ENCODE measurements at regions not wholly inside any gene's neighbourhood (a gene's known extent, or its start where the extent isn't known, plus 50 kb on each side); places are given as distances from the start of the nearest gene placed in this dataset.

GRCh38 chr4:97116511-97116910, 1026.8 kb downstream of the STPG2 start:
- Histone ChIP-seq H3K36me3 (ENCODE audit: control insufficient read depth in 2 of 3, insufficient read depth in 3 of 3, low read length in 3 of 3) (no peaks in the 10 kb centered on the region), H3K9me3 (ENCODE audit: control insufficient read depth in 2 of 3, low read length in 3 of 3) (no peaks in the 10 kb centered on the region), H3K4me1 (ENCODE audit: control insufficient read depth in 2 of 2, insufficient read depth in 2 of 2, low read length in 2 of 2) (no peaks in the 10 kb centered on the region), H3K4me3 (ENCODE audit: low read length) (no peak overlapping the region), H3K27me3 (ENCODE audit: control insufficient read depth in 2 of 2, insufficient read depth in 2 of 2, low read length in 2 of 2) (no peaks in the 10 kb centered on the region), H3K27ac (ENCODE audit: low read depth, low read length) (no peak overlapping the region)
- Mint-ChIP-seq H3K27ac (no peak overlapping the region), H3K9me3 (peaks cover 0 to 19% (median 5%) of the 10 kb centered on the region in 11 donors), H3K4me1 (no peaks in the 10 kb centered on the region), H3K27me3 (peaks cover 0 to 4% (median 0%) of the 10 kb centered on the region in 5 donors), H3K36me3 (no peaks in the 10 kb centered on the region), H3K4me3 (no peak overlapping the region)
- no peak for DNase-seq
- ChIA-PET CTCF (no interaction called here), POLR2A (no interaction called here)
- intact Hi-C loops (cut with micrococcal nuclease), result no loop called here
- no peak for ATAC-seq

- H3K4me3 Mint-ChIP-seq, result no peak overlapping the region
- peaks cover 0 to 4% (median 0%) of the 10 kb centered on the region in 5 donors for H3K27me3 Mint-ChIP-seq
- H3K4me1 ChIP-seq (ENCODE audit: control insufficient read depth in 2 of 2, insufficient read depth in 2 of 2, low read length in 2 of 2), result no peaks in the 10 kb centered on the region
- H3K4me3 ChIP-seq (ENCODE audit: low read length), result no peak overlapping the region
- H3K27me3 ChIP-seq (ENCODE audit: control insufficient read depth in 2 of 2, insufficient read depth in 2 of 2, low read length in 2 of 2), result no peaks in the 10 kb centered on the region
- H3K27ac ChIP-seq (ENCODE audit: low read depth, low read length), result no peak overlapping the region
- peaks cover 0 to 29% (median 6%) of the 10 kb centered on the region in 11 donors for H3K9me3 Mint-ChIP-seq
- ChIA-PET CTCF (no interaction called here), POLR2A (no interaction called here)
- no peaks in the 10 kb centered on the region for H3K9me3 ChIP-seq (ENCODE audit: control insufficient read depth in 2 of 3, low read length in 3 of 3)
- intact Hi-C loops (cut with micrococcal nuclease), result no loop called here
- H3K4me1 Mint-ChIP-seq, result no peaks in the 10 kb centered on the region
- H3K36me3 Mint-ChIP-seq, result no peaks in the 10 kb centered on the region
- ATAC-seq (no peak), DNase-seq (no peak)
- H3K27ac Mint-ChIP-seq, result no peak overlapping the region
- no peaks in the 10 kb centered on the region for H3K36me3 ChIP-seq (ENCODE audit: control insufficient read depth in 2 of 3, insufficient read depth in 3 of 3, low read length in 3 of 3)
Measured at GRCh38 chr4:97121493-97121892, 1021.8 kb downstream of the STPG2 start.

- no peak overlapping the region for H3K4me3 ChIP-seq (ENCODE audit: low read length)
- H3K9me3 ChIP-seq (ENCODE audit: control insufficient read depth in 2 of 3, low read length in 3 of 3), result no peaks in the 10 kb centered on the region
- ChIA-PET CTCF (no interaction called here), POLR2A (no interaction called here)
- H3K4me1 ChIP-seq (ENCODE audit: control insufficient read depth in 2 of 2, insufficient read depth in 2 of 2, low read length in 2 of 2), result no peaks in the 10 kb centered on the region
- H3K36me3 ChIP-seq (ENCODE audit: control insufficient read depth in 2 of 3, insufficient read depth in 3 of 3, low read length in 3 of 3), result no peaks in the 10 kb centered on the region
- Mint-ChIP-seq H3K4me3 (no peak overlapping the region), H3K9me3 (peaks cover 0 to 27% (median 8%) of the 10 kb centered on the region in 11 donors), H3K36me3 (no peaks in the 10 kb centered on the region), H3K27me3 (no peaks in the 10 kb centered on the region), H3K4me1 (no peaks in the 10 kb centered on the region), H3K27ac (no peak overlapping the region)
- intact Hi-C loops (cut with micrococcal nuclease), result no loop called here
- H3K27me3 ChIP-seq (ENCODE audit: control insufficient read depth in 2 of 2, insufficient read depth in 2 of 2, low read length in 2 of 2), result no peaks in the 10 kb centered on the region
- no peak overlapping the region for H3K27ac ChIP-seq (ENCODE audit: low read depth, low read length)
- DNase-seq (no peak), ATAC-seq (no peak)
Measured at GRCh38 chr4:97123573-97123972, 1019.7 kb downstream of the STPG2 start.

- DNase-seq (no peak), ATAC-seq (no peak)
- no peaks in the 10 kb centered on the region for H3K36me3 ChIP-seq (ENCODE audit: control insufficient read depth in 2 of 3, insufficient read depth in 3 of 3, low read length in 3 of 3)
- ChIA-PET CTCF (no interaction called here), POLR2A (no interaction called here)
- no peaks in the 10 kb centered on the region for H3K27me3 ChIP-seq (ENCODE audit: control insufficient read depth in 2 of 2, insufficient read depth in 2 of 2, low read length in 2 of 2)
- Mint-ChIP-seq H3K36me3 (no peaks in the 10 kb centered on the region), H3K9me3 (peaks cover 0 to 19% (median 6%) of the 10 kb centered on the region in 11 donors), H3K27ac (no peak overlapping the region), H3K27me3 (peaks cover 0 to 5% (median 0%) of the 10 kb centered on the region in 5 donors), H3K4me1 (no peaks in the 10 kb centered on the region), H3K4me3 (no peak overlapping the region)
- H3K27ac ChIP-seq (ENCODE audit: low read depth, low read length), result no peak overlapping the region
- H3K9me3 ChIP-seq (ENCODE audit: control insufficient read depth in 2 of 3, low read length in 3 of 3), result no peaks in the 10 kb centered on the region
- no peaks in the 10 kb centered on the region for H3K4me1 ChIP-seq (ENCODE audit: control insufficient read depth in 2 of 2, insufficient read depth in 2 of 2, low read length in 2 of 2)
- no peak overlapping the region for H3K4me3 ChIP-seq (ENCODE audit: low read length)
- intact Hi-C loops (cut with micrococcal nuclease), result no loop called here
Measured at GRCh38 chr4:97132435-97132834, 1010.8 kb downstream of the STPG2 start.

GRCh38 chr4:97134456-97134855, 1008.8 kb downstream of the STPG2 start:
- H3K36me3 ChIP-seq (ENCODE audit: control insufficient read depth in 2 of 3, insufficient read depth in 3 of 3, low read length in 3 of 3), result no peaks in the 10 kb centered on the region
- no peak for ATAC-seq
- Mint-ChIP-seq H3K36me3 (peaks cover 0 to 6% (median 0%) of the 10 kb centered on the region in 5 donors), H3K4me3 (no peak overlapping the region), H3K9me3 (peaks cover 7 to 31% (median 15%) of the 10 kb centered on the region in 11 donors), H3K4me1 (no peaks in the 10 kb centered on the region), H3K27me3 (peaks cover 0 to 8% (median 0%) of the 10 kb centered on the region in 5 donors), H3K27ac (no peak overlapping the region)
- DNase-seq, result no peak
- no peaks in the 10 kb centered on the region for H3K4me1 ChIP-seq (ENCODE audit: control insufficient read depth in 2 of 2, insufficient read depth in 2 of 2, low read length in 2 of 2)
- H3K27ac ChIP-seq (ENCODE audit: low read depth, low read length), result no peak overlapping the region
- no peaks in the 10 kb centered on the region for H3K9me3 ChIP-seq (ENCODE audit: control insufficient read depth in 2 of 3, low read length in 3 of 3)
- H3K4me3 ChIP-seq (ENCODE audit: low read length), result no peak overlapping the region
- intact Hi-C loops (cut with micrococcal nuclease), result no loop called here
- H3K27me3 ChIP-seq (ENCODE audit: control insufficient read depth in 2 of 2, insufficient read depth in 2 of 2, low read length in 2 of 2), result no peaks in the 10 kb centered on the region
- POLR2A ChIA-PET, result no interaction called here
- CTCF ChIA-PET, result no interaction called here

GRCh38 chr4:97139791-97140190, 1003.5 kb downstream of the STPG2 start:
- ATAC-seq (no peak), DNase-seq (no peak)
- H3K27ac ChIP-seq (ENCODE audit: low read depth, low read length), result no peak overlapping the region
- H3K9me3 ChIP-seq (ENCODE audit: control insufficient read depth in 2 of 3, low read length in 3 of 3), result no peaks in the 10 kb centered on the region
- Mint-ChIP-seq H3K36me3 (peaks cover 0 to 6% (median 0%) of the 10 kb centered on the region in 5 donors), H3K9me3 (peaks cover 6 to 25% (median 20%) of the 10 kb centered on the region in 11 donors), H3K27me3 (peaks cover 0 to 8% (median 0%) of the 10 kb centered on the region in 5 donors), H3K27ac (no peak overlapping the region), H3K4me3 (no peak overlapping the region), H3K4me1 (no peaks in the 10 kb centered on the region)
- H3K27me3 ChIP-seq (ENCODE audit: control insufficient read depth in 2 of 2, insufficient read depth in 2 of 2, low read length in 2 of 2), result no peaks in the 10 kb centered on the region
- no peaks in the 10 kb centered on the region for H3K36me3 ChIP-seq (ENCODE audit: control insufficient read depth in 2 of 3, insufficient read depth in 3 of 3, low read length in 3 of 3)
- no peak overlapping the region for H3K4me3 ChIP-seq (ENCODE audit: low read length)
- no peaks in the 10 kb centered on the region for H3K4me1 ChIP-seq (ENCODE audit: control insufficient read depth in 2 of 2, insufficient read depth in 2 of 2, low read length in 2 of 2)
- intact Hi-C loops (cut with micrococcal nuclease), result no loop called here
- POLR2A ChIA-PET, result no interaction called here
- CTCF ChIA-PET, result no interaction called here

- intact Hi-C loops (cut with micrococcal nuclease), result no loop called here
- Mint-ChIP-seq H3K27ac (no peak overlapping the region), H3K27me3 (peaks cover 0 to 8% (median 0%) of the 10 kb centered on the region in 5 donors), H3K4me3 (no peak overlapping the region), H3K4me1 (no peaks in the 10 kb centered on the region), H3K36me3 (peaks cover 0 to 6% (median 0%) of the 10 kb centered on the region in 5 donors), H3K9me3 (peaks cover 5 to 25% (median 20%) of the 10 kb centered on the region in 11 donors)
- H3K9me3 ChIP-seq (ENCODE audit: control insufficient read depth in 2 of 3, low read length in 3 of 3), result no peaks in the 10 kb centered on the region
- no peaks in the 10 kb centered on the region for H3K27me3 ChIP-seq (ENCODE audit: control insufficient read depth in 2 of 2, insufficient read depth in 2 of 2, low read length in 2 of 2)
- H3K4me3 ChIP-seq (ENCODE audit: low read length), result no peak overlapping the region
- H3K27ac ChIP-seq (ENCODE audit: low read depth, low read length), result no peak overlapping the region
- no peaks in the 10 kb centered on the region for H3K36me3 ChIP-seq (ENCODE audit: control insufficient read depth in 2 of 3, insufficient read depth in 3 of 3, low read length in 3 of 3)
- ATAC-seq (no peak), DNase-seq (no peak)
- CTCF ChIA-PET, result no interaction called here
- no peaks in the 10 kb centered on the region for H3K4me1 ChIP-seq (ENCODE audit: control insufficient read depth in 2 of 2, insufficient read depth in 2 of 2, low read length in 2 of 2)
- POLR2A ChIA-PET, result no interaction called here
Measured at GRCh38 chr4:97140545-97140944, 1002.7 kb downstream of the STPG2 start.

Measured in naive thymus-derived CD4-positive, alpha-beta T cell (primary cell).